ENCODE measurements at regions not wholly inside any gene's neighbourhood (a gene's known extent, or its start where the extent isn't known, plus 50 kb on each side); places are given as distances from the start of the nearest gene placed in this dataset.

DNA sequence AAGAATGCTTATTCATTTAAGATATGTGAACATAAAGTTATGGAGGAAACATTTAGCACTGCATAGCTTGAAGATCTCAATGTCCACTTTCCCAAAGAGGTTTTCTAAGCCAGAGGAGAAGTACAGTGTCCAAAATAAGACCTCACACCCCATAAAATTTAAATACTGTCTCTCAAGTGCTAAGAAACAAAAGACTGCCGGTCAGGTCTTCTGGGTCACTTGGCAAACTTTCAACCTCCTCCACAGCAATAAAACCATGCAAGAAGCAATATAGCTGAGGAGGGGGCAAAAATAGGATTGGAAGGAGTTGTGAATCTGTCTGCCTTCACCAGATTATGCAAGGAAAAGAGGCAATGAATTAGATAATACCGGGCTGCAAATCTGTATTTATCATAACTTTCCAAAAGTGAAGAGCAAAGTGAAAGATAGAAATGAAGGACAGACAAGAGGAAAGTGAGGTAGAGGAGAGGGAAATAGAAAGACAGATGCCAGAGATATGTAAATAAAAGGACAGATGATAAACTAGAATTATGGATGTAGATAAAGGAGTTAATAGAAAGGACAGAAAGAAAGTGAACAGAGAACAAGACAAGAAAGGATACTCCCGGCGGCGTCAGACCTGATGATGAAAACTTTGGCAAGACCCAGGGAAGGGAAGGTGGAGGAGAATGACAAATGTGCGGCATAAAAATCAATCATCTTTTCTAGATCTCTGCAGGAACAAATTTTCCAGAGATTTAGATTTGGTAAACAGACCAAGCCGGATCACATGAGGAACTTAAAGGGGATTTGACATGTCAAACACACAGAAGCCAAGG is 152.7 kb upstream of the FAM241A start:
- H3K4me3 ChIP-seq (replicated peaks; ENCODE audit: low read depth, low read length): no peak overlapping the region
- TF ChIP-seq, protein P1, sequence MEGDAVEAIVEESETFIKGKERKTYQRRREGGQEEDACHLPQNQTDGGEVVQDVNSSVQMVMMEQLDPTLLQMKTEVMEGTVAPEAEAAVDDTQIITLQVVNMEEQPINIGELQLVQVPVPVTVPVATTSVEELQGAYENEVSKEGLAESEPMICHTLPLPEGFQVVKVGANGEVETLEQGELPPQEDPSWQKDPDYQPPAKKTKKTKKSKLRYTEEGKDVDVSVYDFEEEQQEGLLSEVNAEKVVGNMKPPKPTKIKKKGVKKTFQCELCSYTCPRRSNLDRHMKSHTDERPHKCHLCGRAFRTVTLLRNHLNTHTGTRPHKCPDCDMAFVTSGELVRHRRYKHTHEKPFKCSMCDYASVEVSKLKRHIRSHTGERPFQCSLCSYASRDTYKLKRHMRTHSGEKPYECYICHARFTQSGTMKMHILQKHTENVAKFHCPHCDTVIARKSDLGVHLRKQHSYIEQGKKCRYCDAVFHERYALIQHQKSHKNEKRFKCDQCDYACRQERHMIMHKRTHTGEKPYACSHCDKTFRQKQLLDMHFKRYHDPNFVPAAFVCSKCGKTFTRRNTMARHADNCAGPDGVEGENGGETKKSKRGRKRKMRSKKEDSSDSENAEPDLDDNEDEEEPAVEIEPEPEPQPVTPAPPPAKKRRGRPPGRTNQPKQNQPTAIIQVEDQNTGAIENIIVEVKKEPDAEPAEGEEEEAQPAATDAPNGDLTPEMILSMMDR (IDR thresholded peaks at IDR 0.05; ENCODE audit: low read depth, low read length, missing control alignments): no peak
- DNase-seq (ENCODE audit: extremely low read depth, low read depth): no peak

DNA sequence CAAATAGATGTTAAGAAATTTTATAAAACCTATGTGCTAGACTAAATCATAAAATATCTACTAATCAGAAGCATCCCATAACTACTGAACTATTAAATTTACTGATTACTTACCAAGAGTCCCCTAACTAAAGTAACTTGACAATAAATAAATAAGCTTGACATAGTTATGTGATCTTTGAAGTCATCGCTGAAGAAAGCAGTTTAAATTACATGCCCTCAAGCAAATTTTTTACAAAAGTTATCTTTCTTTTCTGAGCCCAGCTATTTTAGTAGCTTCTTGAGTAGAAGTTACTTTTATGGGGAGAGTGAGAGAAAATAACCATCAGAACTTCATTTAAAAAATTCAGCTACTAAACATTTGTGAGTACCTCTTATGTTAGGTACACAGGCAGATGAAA is 150.9 kb upstream of the FAM241A start:
- TF ChIP-seq, protein P1 (IDR thresholded peaks at IDR 0.05; ENCODE audit: low read depth, low read length, missing control alignments): no peak
- no peak overlapping the region for H3K4me3 ChIP-seq (replicated peaks; ENCODE audit: low read depth, low read length)
- no peak for DNase-seq (ENCODE audit: extremely low read depth, low read depth)

- no peak for DNase-seq (ENCODE audit: extremely low read depth, low read depth)
- no peak overlapping the region for H3K4me3 ChIP-seq (replicated peaks; ENCODE audit: low read depth, low read length)
- TF ChIP-seq, protein P1 (IDR thresholded peaks at IDR 0.05; ENCODE audit: low read depth, low read length, missing control alignments): no peak
These were observed 147.5 kb upstream of the FAM241A start for GRCh38 chr4:111997785-111998184.

DNA sequence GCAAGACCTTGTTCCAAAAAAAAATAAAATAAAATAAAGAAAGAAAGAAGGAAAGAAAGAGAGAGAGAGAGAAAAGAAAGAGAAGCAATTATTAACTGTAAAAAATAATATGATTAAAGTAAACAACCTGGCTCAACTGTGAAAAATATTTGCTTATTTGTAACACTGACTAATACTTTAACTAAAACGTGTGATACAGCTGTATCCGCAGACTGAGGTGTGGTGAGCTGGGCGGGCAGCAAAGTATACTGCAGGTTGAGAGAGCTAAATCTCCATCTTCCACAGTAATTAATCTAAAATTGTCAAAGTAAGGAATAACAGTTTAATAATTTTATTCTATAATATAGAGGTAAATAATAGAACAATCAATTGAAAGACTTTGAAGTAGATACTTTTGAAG is 145.5 kb upstream of the FAM241A start:
- TF ChIP-seq, protein P1 (IDR thresholded peaks at IDR 0.05; ENCODE audit: low read depth, low read length, missing control alignments): no peak

GRCh38 chr4:112001041-112001440 is 144.2 kb upstream of the FAM241A start:
- H3K4me3 ChIP-seq (replicated peaks; ENCODE audit: low read depth, low read length): no peak overlapping the region
- TF ChIP-seq, protein P1 (IDR thresholded peaks at IDR 0.05; ENCODE audit: low read depth, low read length, missing control alignments): no peak
- no peak for DNase-seq (ENCODE audit: extremely low read depth, low read depth)

More for the DNA sequence above, 145.5 kb upstream of the FAM241A start:
- DNase-seq (ENCODE audit: extremely low read depth, low read depth): no peak
- H3K4me3 ChIP-seq (replicated peaks; ENCODE audit: low read depth, low read length): no peak overlapping the region

GRCh38 chr4:112002248-112002661 is 143.0 kb upstream of the FAM241A start:
- DNase-seq (ENCODE audit: extremely low read depth, low read depth): no peak
- no peak overlapping the region for H3K4me3 ChIP-seq (replicated peaks; ENCODE audit: low read depth, low read length)
- TF ChIP-seq, protein P1 (IDR thresholded peaks at IDR 0.05; ENCODE audit: low read depth, low read length, missing control alignments): no peak

Measured in HFF-Myc (cell line).